ENCODE measurements at regions not wholly inside any gene's neighbourhood (a gene's known extent, or its start where the extent isn't known, plus 50 kb on each side); places are given as distances from the start of the nearest gene placed in this dataset.
"Not testable (repeated sequence)": the region's sequence is repeated elsewhere in the genome, so short reads cannot be mapped to it uniquely, and the experiment has no call there.

- Mint-ChIP-seq H3K9me3 (peaks cover 12% of the 10 kb centered on the region), H3K36me3 (ENCODE audit: low read depth) (no peaks in the 10 kb centered on the region), H3K4me3 (peak overlapping the region in 2 of 3 experiments; percentile 46 to 66), H3K4me1 (peaks cover 31% of the 10 kb centered on the region), H3K27me3 (ENCODE audit: low read depth) (no peaks in the 10 kb centered on the region), H3K27ac (peak overlapping the region; percentile 89 to 92 (median 90))
- no peak for TF ChIP-seq CTCF (IDR thresholded peaks at IDR 0.05; ENCODE audit: unreplicated experiment in 3 of 3)
Measured at GRCh38 chr6:17212546-17213371, 68.4 kb upstream of the RBM24 start.

- no peaks in the 10 kb centered on the region for H3K27me3 Mint-ChIP-seq (ENCODE audit: low read depth)
- H3K36me3 Mint-ChIP-seq (ENCODE audit: low read depth): no peaks in the 10 kb centered on the region
- TF ChIP-seq CTCF (IDR thresholded peaks at IDR 0.05; ENCODE audit: unreplicated experiment in 3 of 3): no peak
- no peak overlapping the region for H3K27ac Mint-ChIP-seq
- H3K4me3 Mint-ChIP-seq: no peak overlapping the region
- peaks cover 10% of the 10 kb centered on the region for H3K9me3 Mint-ChIP-seq
- H3K4me1 Mint-ChIP-seq: peaks cover 31% of the 10 kb centered on the region
Measured at GRCh38 chr6:17214106-17214505, 67.1 kb upstream of the RBM24 start.

DNA sequence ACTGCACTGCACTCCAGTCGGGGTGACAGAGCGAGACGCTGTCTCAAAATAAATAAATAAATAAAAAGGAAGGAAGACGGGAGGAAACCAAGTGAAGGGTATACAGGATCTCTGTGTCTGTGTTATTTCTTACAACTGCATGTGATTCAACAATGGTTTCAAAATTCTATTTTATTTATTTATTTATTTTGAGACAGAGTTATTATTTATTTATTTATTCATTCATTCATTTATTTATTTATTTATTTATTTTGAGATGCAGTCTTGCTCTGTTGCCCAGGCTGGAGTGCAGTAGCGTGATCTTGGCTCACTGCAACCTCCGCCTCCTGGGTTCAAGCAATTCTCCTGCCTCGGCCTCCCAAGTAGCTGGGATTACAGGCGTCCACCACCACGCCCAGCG lies 64.2 kb upstream of the RBM24 start:
- not testable (repeated sequence) for H3K36me3 Mint-ChIP-seq (ENCODE audit: low read depth); H3K9me3 Mint-ChIP-seq
- H3K4me1 Mint-ChIP-seq: peaks cover 19% of the 10 kb centered on the region

DNA sequence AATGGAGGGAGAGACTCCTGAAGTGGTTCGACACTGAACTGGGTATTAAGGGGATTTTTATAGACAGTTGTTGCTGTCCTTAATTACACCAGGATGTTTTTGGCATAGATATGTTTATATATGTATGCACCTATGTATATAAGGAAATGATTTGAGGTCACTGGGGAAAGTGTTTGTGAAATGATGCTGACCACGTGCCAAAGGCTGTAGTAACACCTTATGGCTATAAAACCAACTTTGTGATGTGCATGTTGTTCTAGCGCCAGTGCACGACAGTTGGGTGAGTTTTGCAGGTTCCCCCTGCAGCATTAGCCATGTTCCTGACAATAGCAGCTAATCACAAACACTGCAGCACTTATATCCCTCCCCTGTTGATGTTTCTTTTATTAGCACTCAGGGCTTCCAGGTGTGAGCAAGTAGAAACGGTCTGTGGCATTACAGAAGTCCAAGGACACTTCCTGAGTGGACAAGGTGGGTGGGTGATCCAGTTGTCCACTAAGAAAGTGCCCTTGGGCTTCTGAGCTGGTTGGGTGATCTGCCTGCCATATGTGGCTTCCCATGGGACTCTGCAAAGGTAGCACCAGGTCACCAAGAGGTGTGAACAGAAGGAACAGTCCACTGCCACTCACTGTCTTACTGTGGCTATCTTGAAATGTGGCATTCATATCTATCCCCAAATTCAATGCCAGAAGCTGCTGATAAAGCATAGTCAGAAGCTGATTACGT lies 63.0 kb upstream of the RBM24 start:
- no peaks in the 10 kb centered on the region for H3K27me3 Mint-ChIP-seq (ENCODE audit: low read depth)
- no peak overlapping the region for H3K4me3 Mint-ChIP-seq
- peaks cover 7% of the 10 kb centered on the region for H3K4me1 Mint-ChIP-seq
- peaks cover 4% of the 10 kb centered on the region for H3K9me3 Mint-ChIP-seq
- H3K36me3 Mint-ChIP-seq (ENCODE audit: low read depth): no peaks in the 10 kb centered on the region
- H3K27ac Mint-ChIP-seq: no peak overlapping the region
- TF ChIP-seq CTCF (IDR thresholded peaks at IDR 0.05; ENCODE audit: unreplicated experiment in 3 of 3): no peak

More for the DNA sequence above, 64.2 kb upstream of the RBM24 start:
- not testable (repeated sequence) for H3K27ac Mint-ChIP-seq; H3K27me3 Mint-ChIP-seq (ENCODE audit: low read depth); H3K4me3 Mint-ChIP-seq

GRCh38 chr6:17218749-17219093 lies 62.4 kb upstream of the RBM24 start:
- Mint-ChIP-seq H3K4me1 (peaks cover 3% of the 10 kb centered on the region), H3K4me3 (no peak overlapping the region), H3K36me3 (ENCODE audit: low read depth) (no peaks in the 10 kb centered on the region), H3K27ac (no peak overlapping the region), H3K27me3 (ENCODE audit: low read depth) (no peaks in the 10 kb centered on the region), H3K9me3 (peaks cover 4% of the 10 kb centered on the region)
- no peak for TF ChIP-seq CTCF (IDR thresholded peaks at IDR 0.05; ENCODE audit: unreplicated experiment in 3 of 3)

DNA sequence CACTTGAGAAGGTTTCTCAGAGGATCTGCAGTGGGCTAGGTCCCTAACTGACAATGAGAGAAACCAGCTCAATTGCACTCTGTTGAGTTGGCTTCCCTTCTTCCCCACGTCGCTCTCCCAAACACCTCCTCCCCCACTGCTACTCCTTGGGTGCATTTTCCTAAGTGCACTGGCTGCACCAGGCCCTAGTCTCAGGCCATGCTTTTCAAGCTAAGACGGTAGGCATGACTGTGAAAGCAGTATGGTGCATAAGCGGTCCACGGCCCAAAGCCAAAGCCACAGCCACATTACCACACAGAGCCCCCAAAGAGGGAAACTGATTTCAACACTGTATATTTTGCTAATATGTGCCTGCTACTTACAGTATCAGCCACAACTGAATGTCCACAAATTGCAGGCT lies 62.1 kb upstream of the RBM24 start:
- Mint-ChIP-seq H3K9me3 (peaks cover 8% of the 10 kb centered on the region), H3K27me3 (ENCODE audit: low read depth) (no peaks in the 10 kb centered on the region), H3K27ac (no peak overlapping the region), H3K4me1 (no peaks in the 10 kb centered on the region), H3K36me3 (ENCODE audit: low read depth) (no peaks in the 10 kb centered on the region), H3K4me3 (no peak overlapping the region)
- no peak for TF ChIP-seq CTCF (IDR thresholded peaks at IDR 0.05; ENCODE audit: unreplicated experiment in 3 of 3)

Data from nephron (organoid).